ENCODE measurements at regions not wholly inside any gene's neighbourhood (a gene's known extent, or its start where the extent isn't known, plus 50 kb on each side); places are given as distances from the start of the nearest gene placed in this dataset.

- H3K9ac ChIP-seq, result no peak overlapping the region
- no peak overlapping the region for H3K27ac ChIP-seq
- DNase-seq, result no peak
Observed at GRCh38 chr12:28057856-28058615, 85.5 kb upstream of the PTHLH start.

GRCh38 chr12:28059220-28059619, 86.7 kb upstream of the PTHLH start:
- no peak for DNase-seq
- in situ Hi-C loops (cut with MboI), result no loop called here
- Histone ChIP-seq H3K27me3 (replicated peaks; ENCODE audit: insufficient read depth) (no peaks in the 10 kb centered on the region), H3K9ac (no peak overlapping the region), H2AFZ (no peak overlapping the region), H3K9me3 (ENCODE audit: low read depth) (no peaks in the 10 kb centered on the region), H3F3A (ENCODE audit: insufficient read depth) (no peaks in the 10 kb centered on the region), H3K4me1 (ENCODE audit: insufficient read depth) (no peaks in the 10 kb centered on the region), H3K4me3 (no peak overlapping the region), H3K79me2 (ENCODE audit: insufficient read depth) (no peaks in the 10 kb centered on the region), H3K36me3 (ENCODE audit: low read depth) (no peaks in the 10 kb centered on the region), H3K9me2 (ENCODE audit: insufficient read depth) (no peaks in the 10 kb centered on the region), H4K20me1 (ENCODE audit: insufficient read depth) (no peaks in the 10 kb centered on the region), H3K27ac (no peak overlapping the region), H3K4me2 (ENCODE audit: unreplicated experiment) (no peak overlapping the region)
- no peak for TF ChIP-seq EZH2 (IDR thresholded peaks at IDR 0.05; ENCODE audit: insufficient read depth, poor library complexity, severe bottlenecking)
- no peak for TF ChIP-seq EZH2phosphoT487 (IDR thresholded peaks at IDR 0.05; ENCODE audit: insufficient read depth, low read depth)
- WGBS, 2 experiments (ENCODE audit: low coverage in 1 of 2, low lambda C conversion rate in 2 of 2, missing lambda C conversion rate in 2 of 2), result 29 to 32% methylated on average over 1 of the region's 1 CpG

More at GRCh38 chr12:28057856-28058615, 85.5 kb upstream of the PTHLH start:
- Histone ChIP-seq H3K4me2 (ENCODE audit: unreplicated experiment) (no peak overlapping the region), H3K4me3 (no peak overlapping the region), H3K9me3 (ENCODE audit: low read depth) (no peaks in the 10 kb centered on the region), H3K9me2 (ENCODE audit: insufficient read depth) (no peaks in the 10 kb centered on the region), H3F3A (ENCODE audit: insufficient read depth) (no peaks in the 10 kb centered on the region), H3K4me1 (ENCODE audit: insufficient read depth) (no peaks in the 10 kb centered on the region), H3K36me3 (ENCODE audit: low read depth) (no peaks in the 10 kb centered on the region), H3K27me3 (replicated peaks; ENCODE audit: insufficient read depth) (no peaks in the 10 kb centered on the region), H2AFZ (no peak overlapping the region), H3K79me2 (ENCODE audit: insufficient read depth) (no peaks in the 10 kb centered on the region), H4K20me1 (ENCODE audit: insufficient read depth) (no peaks in the 10 kb centered on the region)
- in situ Hi-C loops (cut with MboI), result no loop called here
- WGBS, 2 experiments (ENCODE audit: low coverage in 1 of 2, low lambda C conversion rate in 2 of 2, missing lambda C conversion rate in 2 of 2), result 91 to 92% methylated on average over 8 of the region's 8 CpGs
- TF ChIP-seq EZH2 (IDR thresholded peaks at IDR 0.05; ENCODE audit: insufficient read depth, poor library complexity, severe bottlenecking) (no peak), EZH2phosphoT487 (IDR thresholded peaks at IDR 0.05; ENCODE audit: insufficient read depth, low read depth) (no peak)

- Histone ChIP-seq H3K79me2 (ENCODE audit: insufficient read depth) (no peaks in the 10 kb centered on the region), H3K27ac (no peak overlapping the region), H3K36me3 (ENCODE audit: low read depth) (no peaks in the 10 kb centered on the region), H3K9me3 (ENCODE audit: low read depth) (no peaks in the 10 kb centered on the region), H3K4me2 (ENCODE audit: unreplicated experiment) (no peak overlapping the region), H2AFZ (no peak overlapping the region), H3K9me2 (ENCODE audit: insufficient read depth) (no peaks in the 10 kb centered on the region), H3K27me3 (replicated peaks; ENCODE audit: insufficient read depth) (no peaks in the 10 kb centered on the region), H3K4me3 (no peak overlapping the region), H3K9ac (no peak overlapping the region), H3K4me1 (ENCODE audit: insufficient read depth) (no peaks in the 10 kb centered on the region), H3F3A (ENCODE audit: insufficient read depth) (no peaks in the 10 kb centered on the region), H4K20me1 (ENCODE audit: insufficient read depth) (no peaks in the 10 kb centered on the region)
- in situ Hi-C loops (cut with MboI), result no loop called here
- TF ChIP-seq EZH2phosphoT487 (IDR thresholded peaks at IDR 0.05; ENCODE audit: insufficient read depth, low read depth) (no peak), EZH2 (IDR thresholded peaks at IDR 0.05; ENCODE audit: insufficient read depth, poor library complexity, severe bottlenecking) (no peak)
- no peak for DNase-seq
- 20 to 22% methylated on average over 2 of the region's 2 CpGs for WGBS, 2 experiments (ENCODE audit: low coverage in 1 of 2, low lambda C conversion rate in 2 of 2, missing lambda C conversion rate in 2 of 2)
Observed at GRCh38 chr12:28059668-28060067, 87.1 kb upstream of the PTHLH start.

- TF ChIP-seq EZH2phosphoT487 (IDR thresholded peaks at IDR 0.05; ENCODE audit: insufficient read depth, low read depth), result no peak
- no peak for TF ChIP-seq EZH2 (IDR thresholded peaks at IDR 0.05; ENCODE audit: insufficient read depth, poor library complexity, severe bottlenecking)
- Histone ChIP-seq H3K4me2 (ENCODE audit: unreplicated experiment) (no peak overlapping the region), H2AFZ (no peak overlapping the region), H3K9me2 (ENCODE audit: insufficient read depth) (no peaks in the 10 kb centered on the region), H3K4me3 (no peak overlapping the region), H3F3A (ENCODE audit: insufficient read depth) (no peaks in the 10 kb centered on the region), H3K4me1 (ENCODE audit: insufficient read depth) (no peaks in the 10 kb centered on the region), H4K20me1 (ENCODE audit: insufficient read depth) (no peaks in the 10 kb centered on the region), H3K9ac (no peak overlapping the region), H3K36me3 (ENCODE audit: low read depth) (no peaks in the 10 kb centered on the region), H3K27me3 (replicated peaks; ENCODE audit: insufficient read depth) (no peaks in the 10 kb centered on the region), H3K27ac (no peak overlapping the region), H3K9me3 (ENCODE audit: low read depth) (no peaks in the 10 kb centered on the region), H3K79me2 (ENCODE audit: insufficient read depth) (no peaks in the 10 kb centered on the region)
- in situ Hi-C loops (cut with MboI), result no loop called here
- WGBS, 2 experiments (ENCODE audit: low coverage in 1 of 2, low lambda C conversion rate in 2 of 2, missing lambda C conversion rate in 2 of 2), result 89 to 95% methylated on average over 6 of the region's 6 CpGs
- no peak for DNase-seq
Observed at GRCh38 chr12:28060871-28061270, 88.3 kb upstream of the PTHLH start.

All from GM23248 (cell line).